ENCODE measurements at regions not wholly inside any gene's neighbourhood (a gene's known extent, or its start where the extent isn't known, plus 50 kb on each side); places are given as distances from the start of the nearest gene placed in this dataset.

DNA sequence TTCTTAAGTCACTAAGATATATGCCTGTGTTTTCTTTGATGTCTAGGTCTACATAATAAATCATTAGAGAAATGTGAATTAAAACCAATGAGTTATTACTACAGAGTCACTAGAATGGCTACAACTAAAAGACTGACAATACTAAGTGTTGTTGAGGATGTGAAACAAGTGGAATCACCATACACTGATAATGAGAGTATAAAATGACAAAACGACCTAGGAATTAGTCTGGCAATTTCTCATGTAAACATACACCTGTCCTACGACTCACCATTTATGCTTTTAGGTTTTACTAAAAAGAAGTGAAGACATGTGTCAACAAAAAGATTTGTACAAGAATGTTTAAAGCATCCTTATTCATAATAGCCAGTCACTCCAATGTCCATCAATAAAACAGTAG, 75.2 kb upstream of the SATB1 start:
- H3K4me1 ChIP-seq (ENCODE audit: control insufficient read depth in 1 of 2, insufficient read depth in 2 of 2, low read length in 2 of 2): no peaks in the 10 kb centered on the region
- H3K27ac ChIP-seq (ENCODE audit: low read length): no peak overlapping the region
- no peak overlapping the region for H3K4me3 ChIP-seq (ENCODE audit: low read depth in 1 of 2, low read length in 2 of 2)
- no peaks in the 10 kb centered on the region for H3K27me3 ChIP-seq (ENCODE audit: low read depth, low read length)
- no peaks in the 10 kb centered on the region for H3K9me3 ChIP-seq (ENCODE audit: control insufficient read depth in 1 of 2, low read length in 2 of 2)
- no peaks in the 10 kb centered on the region for H3K36me3 ChIP-seq (ENCODE audit: control insufficient read depth in 1 of 2, insufficient read depth in 2 of 2, low read length in 2 of 2)

DNA sequence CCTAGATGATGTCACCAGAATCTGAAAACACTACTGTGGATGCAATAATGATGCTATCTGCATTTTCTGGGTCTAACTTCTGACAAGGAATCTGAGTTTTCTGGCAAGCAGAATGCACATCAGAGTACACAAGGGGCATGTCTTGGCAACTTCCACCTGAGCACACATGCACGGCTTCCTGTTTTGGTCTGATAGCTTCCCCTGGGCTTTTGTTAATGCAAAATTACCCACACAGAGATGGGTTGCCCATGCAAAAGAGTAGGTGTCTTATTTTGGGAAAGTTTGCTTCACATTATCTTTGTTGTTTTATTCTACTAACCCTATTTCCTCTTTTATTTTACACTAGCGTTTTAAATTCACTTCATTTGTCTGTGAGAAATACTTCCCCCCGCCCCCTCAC, 74.2 kb upstream of the SATB1 start:
- no peaks in the 10 kb centered on the region for H3K9me3 ChIP-seq (ENCODE audit: control insufficient read depth in 1 of 2, low read length in 2 of 2)
- H3K4me1 ChIP-seq (ENCODE audit: control insufficient read depth in 1 of 2, insufficient read depth in 2 of 2, low read length in 2 of 2): no peaks in the 10 kb centered on the region
- H3K4me3 ChIP-seq (ENCODE audit: low read depth in 1 of 2, low read length in 2 of 2): no peak overlapping the region
- no peaks in the 10 kb centered on the region for H3K27me3 ChIP-seq (ENCODE audit: low read depth, low read length)
- no peak overlapping the region for H3K27ac ChIP-seq (ENCODE audit: low read length)
- no peaks in the 10 kb centered on the region for H3K36me3 ChIP-seq (ENCODE audit: control insufficient read depth in 1 of 2, insufficient read depth in 2 of 2, low read length in 2 of 2)

DNA sequence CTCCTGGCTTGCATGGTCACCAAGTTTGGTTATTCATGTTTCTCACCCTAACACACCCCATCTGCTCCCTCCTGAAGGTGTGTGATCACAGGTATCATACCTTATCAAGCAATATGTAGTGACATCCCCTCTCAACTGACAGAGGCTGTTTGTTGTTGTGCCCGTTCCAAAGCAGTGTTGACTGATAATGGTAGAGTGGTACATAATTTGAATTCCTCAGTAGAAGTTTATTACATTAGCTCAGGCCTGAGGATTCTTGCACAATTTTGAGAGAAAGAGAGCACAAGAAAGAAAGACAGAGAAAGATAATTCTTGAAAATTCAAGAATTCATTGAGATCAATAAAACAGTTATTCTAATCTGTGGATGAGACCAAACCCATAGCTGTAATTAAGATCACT, 69.1 kb upstream of the SATB1 start:
- H3K9me3 ChIP-seq (ENCODE audit: control insufficient read depth in 1 of 2, low read length in 2 of 2): no peaks in the 10 kb centered on the region
- no peaks in the 10 kb centered on the region for H3K36me3 ChIP-seq (ENCODE audit: control insufficient read depth in 1 of 2, insufficient read depth in 2 of 2, low read length in 2 of 2)

DNA sequence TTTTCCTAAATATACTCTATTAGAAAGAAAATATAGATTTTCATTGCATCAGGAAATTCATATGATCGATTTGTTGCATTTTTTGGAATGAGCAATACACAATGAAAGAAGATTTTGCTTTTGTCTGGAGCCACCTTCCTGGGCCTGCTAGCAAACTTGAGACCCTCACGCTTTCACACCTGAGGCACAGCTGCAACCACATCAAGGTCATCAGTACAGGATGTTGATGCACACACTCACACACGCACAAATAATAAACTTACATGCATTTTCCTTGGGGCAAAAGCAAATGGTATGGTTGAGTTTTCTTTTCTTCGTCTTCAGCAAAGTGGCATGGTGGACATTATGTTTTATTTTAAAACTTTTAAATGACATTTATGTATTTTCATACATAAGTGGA, 64.8 kb upstream of the SATB1 start:
- Histone ChIP-seq H3K9me3 (ENCODE audit: control insufficient read depth in 1 of 2, low read length in 2 of 2) (no peaks in the 10 kb centered on the region), H3K27me3 (ENCODE audit: low read depth, low read length) (no peaks in the 10 kb centered on the region), H3K4me1 (ENCODE audit: control insufficient read depth in 1 of 2, insufficient read depth in 2 of 2, low read length in 2 of 2) (no peaks in the 10 kb centered on the region), H3K4me3 (ENCODE audit: low read depth in 1 of 2, low read length in 2 of 2) (no peak overlapping the region), H3K27ac (ENCODE audit: low read length) (no peak overlapping the region), H3K36me3 (ENCODE audit: control insufficient read depth in 1 of 2, insufficient read depth in 2 of 2, low read length in 2 of 2) (no peaks in the 10 kb centered on the region)

More for the DNA sequence above, 69.1 kb upstream of the SATB1 start:
- Histone ChIP-seq H3K4me1 (ENCODE audit: control insufficient read depth in 1 of 2, insufficient read depth in 2 of 2, low read length in 2 of 2) (no peaks in the 10 kb centered on the region), H3K27me3 (ENCODE audit: low read depth, low read length) (no peaks in the 10 kb centered on the region), H3K27ac (ENCODE audit: low read length) (no peak overlapping the region), H3K4me3 (ENCODE audit: low read depth in 1 of 2, low read length in 2 of 2) (no peak overlapping the region)

DNA sequence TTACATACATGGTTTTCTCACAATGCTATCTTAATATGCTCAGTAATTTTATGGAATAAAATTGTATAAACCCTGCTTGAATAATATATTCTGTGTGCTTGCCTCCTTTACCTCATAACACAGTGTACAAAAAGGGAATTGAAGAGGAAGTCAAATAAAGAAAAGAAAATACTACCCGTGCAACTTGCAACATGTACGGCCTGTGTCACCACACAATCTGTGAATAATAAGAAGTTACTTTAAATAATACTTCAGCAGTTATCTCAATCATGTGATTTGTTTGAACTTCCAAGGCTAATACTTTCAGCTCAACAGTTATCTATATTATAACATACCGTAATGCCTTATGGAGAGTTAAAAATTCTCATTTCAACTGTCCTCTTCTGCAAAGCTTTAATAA, 58.1 kb upstream of the SATB1 start:
- Histone ChIP-seq H3K4me1 (ENCODE audit: control insufficient read depth in 1 of 2, insufficient read depth in 2 of 2, low read length in 2 of 2) (no peaks in the 10 kb centered on the region), H3K9me3 (ENCODE audit: control insufficient read depth in 1 of 2, low read length in 2 of 2) (no peaks in the 10 kb centered on the region), H3K27me3 (ENCODE audit: low read depth, low read length) (no peaks in the 10 kb centered on the region), H3K27ac (ENCODE audit: low read length) (no peak overlapping the region), H3K36me3 (ENCODE audit: control insufficient read depth in 1 of 2, insufficient read depth in 2 of 2, low read length in 2 of 2) (no peaks in the 10 kb centered on the region), H3K4me3 (ENCODE audit: low read depth in 1 of 2, low read length in 2 of 2) (no peak overlapping the region)

DNA sequence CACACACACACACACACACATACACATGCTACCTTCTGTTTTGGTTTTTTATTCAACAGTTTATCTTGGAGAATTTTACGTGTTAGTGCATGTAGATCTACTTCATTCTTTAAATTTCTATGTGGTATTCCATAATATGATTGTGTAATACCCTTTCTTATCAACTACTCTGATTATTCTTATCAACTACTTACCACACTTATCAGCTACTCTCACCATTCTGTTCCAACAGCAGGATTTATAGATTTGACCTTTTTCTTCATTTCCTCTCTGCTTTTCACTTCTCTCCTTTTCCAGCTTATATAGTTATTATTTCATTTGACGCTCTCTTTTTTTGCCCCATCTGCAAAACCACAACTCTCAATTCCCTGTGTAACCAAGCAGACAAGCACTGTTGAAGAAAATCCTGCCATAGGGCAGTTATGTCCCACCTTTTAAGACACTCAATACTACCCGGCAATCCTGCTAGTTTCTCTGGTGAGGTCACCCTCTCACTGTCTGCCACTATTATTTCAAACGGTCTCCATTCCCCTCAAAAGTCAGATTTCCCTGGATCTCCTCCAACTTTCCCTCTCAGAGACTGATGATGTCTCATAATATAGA, 56.9 kb upstream of the SATB1 start:
- Histone ChIP-seq H3K4me3 (ENCODE audit: low read depth in 1 of 2, low read length in 2 of 2) (no peak overlapping the region), H3K27ac (ENCODE audit: low read length) (no peak overlapping the region)

DNA sequence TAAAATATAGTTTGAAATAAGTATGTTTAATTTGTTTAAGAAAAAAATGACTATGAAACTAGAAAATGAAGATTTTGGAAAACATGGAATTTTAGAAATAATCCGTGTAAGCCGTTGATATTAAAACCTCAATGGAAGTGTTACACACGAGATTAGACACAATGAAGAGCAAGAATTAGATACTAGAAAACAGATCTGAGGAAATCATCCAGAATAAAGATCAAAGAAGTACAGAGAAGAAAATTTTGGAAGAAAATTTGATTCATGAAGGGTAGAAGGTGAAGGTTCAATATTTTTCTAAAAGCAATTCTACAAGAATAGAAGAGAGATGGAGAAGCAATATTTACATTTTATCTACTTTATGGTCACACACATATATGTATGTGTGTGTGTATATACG, 52.5 kb upstream of the SATB1 start:
- Histone ChIP-seq H3K36me3 (ENCODE audit: control insufficient read depth in 1 of 2, insufficient read depth in 2 of 2, low read length in 2 of 2) (no peaks in the 10 kb centered on the region), H3K4me1 (ENCODE audit: control insufficient read depth in 1 of 2, insufficient read depth in 2 of 2, low read length in 2 of 2) (no peaks in the 10 kb centered on the region), H3K9me3 (ENCODE audit: control insufficient read depth in 1 of 2, low read length in 2 of 2) (no peaks in the 10 kb centered on the region), H3K27me3 (ENCODE audit: low read depth, low read length) (no peaks in the 10 kb centered on the region), H3K4me3 (ENCODE audit: low read depth in 1 of 2, low read length in 2 of 2) (no peak overlapping the region), H3K27ac (ENCODE audit: low read length) (no peak overlapping the region)

More for the DNA sequence above, 56.9 kb upstream of the SATB1 start:
- Histone ChIP-seq H3K27me3 (ENCODE audit: low read depth, low read length) (no peaks in the 10 kb centered on the region), H3K4me1 (ENCODE audit: control insufficient read depth in 1 of 2, insufficient read depth in 2 of 2, low read length in 2 of 2) (no peaks in the 10 kb centered on the region), H3K36me3 (ENCODE audit: control insufficient read depth in 1 of 2, insufficient read depth in 2 of 2, low read length in 2 of 2) (no peaks in the 10 kb centered on the region), H3K9me3 (ENCODE audit: control insufficient read depth in 1 of 2, low read length in 2 of 2) (no peaks in the 10 kb centered on the region)

Data from muscle layer of duodenum (tissue), 2 donors.